ENCODE measurements at regions not wholly inside any gene's neighbourhood (a gene's known extent, or its start where the extent isn't known, plus 50 kb on each side); places are given as distances from the start of the nearest gene placed in this dataset.
A peak's percentile ranks its signal among the peaks of the same experiment; 100 is the strongest.

GRCh38 chr22:25396615-25397200 lies 167.8 kb upstream of the GRK3 start:
- H3K36me3 ChIP-seq (replicated peaks in 1 of 2; ENCODE audit: control insufficient read depth in 1 of 2, insufficient read depth in 2 of 2, low read length in 2 of 2) = no peaks in the 10 kb centered on the region
- BruUV-seq (replicated peaks) = no TSS peak
- TF ChIP-seq SUZ12 (IDR thresholded peaks at IDR 0.05; ENCODE audit: low read depth, low read length) (no peak), ZSCAN25 (CRISPR knock-in tag; IDR thresholded peaks at IDR 0.05) (no peak), ELF3 (CRISPR knock-in tag; IDR thresholded peaks at IDR 0.05) (no peak), BCL6 (CRISPR knock-in tag; IDR thresholded peaks at IDR 0.05) (peak; percentile 59; the same call in 1 of the 2 replicates), RCOR2 (CRISPR knock-in tag; IDR thresholded peaks at IDR 0.05) (0 out of 2 replicates have a peak, but pooled peaks have one; percentile 15), GLI4 (CRISPR knock-in tag; IDR thresholded peaks at IDR 0.05; ENCODE audit: borderline replicate concordance) (no peak), ZNF766 (CRISPR knock-in tag; IDR thresholded peaks at IDR 0.05; ENCODE audit: borderline replicate concordance) (no peak), SALL1 (CRISPR knock-in tag; IDR thresholded peaks at IDR 0.05) (peak; percentile 53; the same call in 1 of the 2 replicates), ZNF264 (CRISPR knock-in tag; IDR thresholded peaks at IDR 0.05) (peak; percentile 28; the same call in 1 of the 2 replicates), ZNF713 (CRISPR knock-in tag; IDR thresholded peaks at IDR 0.05) (no peak), FOXA3 (CRISPR knock-in tag; IDR thresholded peaks at IDR 0.05) (peak; percentile 42), ZFYVE20 (CRISPR knock-in tag; IDR thresholded peaks at IDR 0.05; ENCODE audit: borderline replicate concordance, low read depth) (no peak), ZBTB10 (CRISPR knock-in tag; IDR thresholded peaks at IDR 0.05; ENCODE audit: borderline replicate concordance) (no peak), SOX13 (IDR thresholded peaks at IDR 0.05) (no peak), SOX13 (CRISPR knock-in tag; conservative IDR thresholded peaks at IDR 0.05 in 1 of 2, IDR thresholded peaks at IDR 0.05 in 1 of 2) (peak in 1 of 2 experiments; percentile 72; a peak in 2 of 4 replicates), CREM (IDR thresholded peaks at IDR 0.05) (peak; percentile 46; the same call in 1 of the 2 replicates), CREM (CRISPR knock-in tag; IDR thresholded peaks at IDR 0.05) (no peak), RBFOX2 (IDR thresholded peaks at IDR 0.05; ENCODE audit: low read depth, low read length) (no peak), HDAC2 (CRISPR knock-in tag; IDR thresholded peaks at IDR 0.05) (peak; percentile 61; the same call in 1 of the 2 replicates), TARDBP (CRISPR knock-in tag; IDR thresholded peaks at IDR 0.05) (no peak), CHD4 (IDR thresholded peaks at IDR 0.05; ENCODE audit: borderline replicate concordance, low read length) (peak; percentile 81; the same call in 1 of the 2 replicates), FOXM1 (CRISPR knock-in tag; IDR thresholded peaks at IDR 0.05) (no peak)
- TF ChIP-seq, protein P1, sequence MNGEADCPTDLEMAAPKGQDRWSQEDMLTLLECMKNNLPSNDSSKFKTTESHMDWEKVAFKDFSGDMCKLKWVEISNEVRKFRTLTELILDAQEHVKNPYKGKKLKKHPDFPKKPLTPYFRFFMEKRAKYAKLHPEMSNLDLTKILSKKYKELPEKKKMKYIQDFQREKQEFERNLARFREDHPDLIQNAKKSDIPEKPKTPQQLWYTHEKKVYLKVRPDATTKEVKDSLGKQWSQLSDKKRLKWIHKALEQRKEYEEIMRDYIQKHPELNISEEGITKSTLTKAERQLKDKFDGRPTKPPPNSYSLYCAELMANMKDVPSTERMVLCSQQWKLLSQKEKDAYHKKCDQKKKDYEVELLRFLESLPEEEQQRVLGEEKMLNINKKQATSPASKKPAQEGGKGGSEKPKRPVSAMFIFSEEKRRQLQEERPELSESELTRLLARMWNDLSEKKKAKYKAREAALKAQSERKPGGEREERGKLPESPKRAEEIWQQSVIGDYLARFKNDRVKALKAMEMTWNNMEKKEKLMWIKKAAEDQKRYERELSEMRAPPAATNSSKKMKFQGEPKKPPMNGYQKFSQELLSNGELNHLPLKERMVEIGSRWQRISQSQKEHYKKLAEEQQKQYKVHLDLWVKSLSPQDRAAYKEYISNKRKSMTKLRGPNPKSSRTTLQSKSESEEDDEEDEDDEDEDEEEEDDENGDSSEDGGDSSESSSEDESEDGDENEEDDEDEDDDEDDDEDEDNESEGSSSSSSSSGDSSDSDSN (CRISPR knock-in tag; IDR thresholded peaks at IDR 0.05) = no peak

More at GRCh38 chr22:25396615-25397200, 167.8 kb upstream of the GRK3 start:
- peak; percentile 51 for FAIRE-seq
- peak overlapping the region; percentile 44; the same call in 1 of the 2 replicates for H3K4me2 ChIP-seq (ENCODE audit: low read depth, low read length)
- peaks cover 93% of the 10 kb centered on the region for H3K4me1 ChIP-seq (ENCODE audit: insufficient read depth, low read length)
- H3K4me3 ChIP-seq (replicated peaks in 1 of 3; ENCODE audit: insufficient read depth in 1 of 3, low read depth in 2 of 3, low read length in 3 of 3) = peak overlapping the region in 1 of 3 experiments; percentile 14; a peak in 1 of 6 replicates
- WGBS (ENCODE audit: low lambda C conversion rate) = 55% methylated on average over 10 of the region's 10 CpGs
- H3K27me3 ChIP-seq (ENCODE audit: control insufficient read depth in 1 of 2, insufficient read depth in 2 of 2, low read length in 2 of 2) = no peaks in the 10 kb centered on the region
- DNase-seq (ENCODE audit: low spot score) = peak; percentile 67
- in situ Hi-C loops (cut with HindIII; ENCODE audit: extremely low pct_ligation_motif_present, low pct_unique_long_range_greater_than_20kb) = no loop called here
- H4K20me1 ChIP-seq (ENCODE audit: insufficient read depth, low read length) = peaks cover 42% of the 10 kb centered on the region
- POLR2A ChIA-PET = no interaction called here
- CTCF ChIA-PET (ENCODE audit: low intra/inter-chr PET ratio, low total read pairs) = no interaction called here
- H2AFZ ChIP-seq (ENCODE audit: low read length) = no peak overlapping the region
- H3K27ac ChIP-seq (ENCODE audit: extremely low read length, insufficient read depth, low read length) = peak overlapping the region; percentile 67
- H3K9ac ChIP-seq (ENCODE audit: insufficient read depth, low read depth, low read length) = no peak overlapping the region
- peaks cover 72% of the 10 kb centered on the region for H3K79me2 ChIP-seq (ENCODE audit: insufficient read depth, low read length)
- no peaks in the 10 kb centered on the region for H3K9me3 ChIP-seq (ENCODE audit: low read length)
- ATAC-seq = peak; percentile 4; the same call in 1 of the 3 replicates
- intact Hi-C loops (cut with micrococcal nuclease; ENCODE audit: unreplicated experiment) = no loop called here

Data from HepG2 (cell line).